HG02678 (cell line): ENCODE measurements at regions not wholly inside any gene's neighbourhood (a gene's known extent, or its start where the extent isn't known, plus 50 kb on each side); places are given as distances from the start of the nearest gene placed in this dataset.
"Not testable (repeated sequence)": the region's sequence is repeated elsewhere in the genome, so short reads cannot be mapped to it uniquely, and the experiment has no call there.

Experiments
- ATAC-seq: cut with Tn5 transposase; IDR thresholded peaks from one replicate; pipeline ENCODE4 v1.9.1; 2021; ENCODE audit warnings: mild to moderate bottlenecking, moderate library complexity; ENCODE audit not compliant: unreplicated experiment

- ATAC-seq = no peak
These were observed 132.3 kb downstream of the RTP5 start for GRCh38 chr2:242001853-242002252.

GRCh38 chr2:242002944-242003343 lies 133.4 kb downstream of the RTP5 start:
- ATAC-seq = no peak

- ATAC-seq = no peak
These were observed 134.8 kb downstream of the RTP5 start for GRCh38 chr2:242004223-242004901.

DNA sequence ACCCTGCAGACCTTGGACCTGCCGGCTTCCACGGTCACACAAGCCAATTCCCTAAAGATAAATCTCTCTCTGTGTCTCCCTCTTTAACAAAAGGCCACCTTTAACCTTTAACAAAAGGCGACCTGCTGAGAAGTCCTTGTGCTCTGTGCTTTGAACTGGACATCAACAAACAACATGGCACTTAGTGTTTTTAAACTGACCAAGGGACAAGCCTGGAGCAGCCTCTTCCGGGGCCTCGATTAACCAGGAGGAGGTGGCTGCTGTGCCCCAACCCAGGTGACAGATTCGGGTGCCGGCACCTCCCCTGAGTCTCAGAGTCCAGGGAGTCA lies 135.3 kb downstream of the RTP5 start:
- ATAC-seq = no peak

DNA sequence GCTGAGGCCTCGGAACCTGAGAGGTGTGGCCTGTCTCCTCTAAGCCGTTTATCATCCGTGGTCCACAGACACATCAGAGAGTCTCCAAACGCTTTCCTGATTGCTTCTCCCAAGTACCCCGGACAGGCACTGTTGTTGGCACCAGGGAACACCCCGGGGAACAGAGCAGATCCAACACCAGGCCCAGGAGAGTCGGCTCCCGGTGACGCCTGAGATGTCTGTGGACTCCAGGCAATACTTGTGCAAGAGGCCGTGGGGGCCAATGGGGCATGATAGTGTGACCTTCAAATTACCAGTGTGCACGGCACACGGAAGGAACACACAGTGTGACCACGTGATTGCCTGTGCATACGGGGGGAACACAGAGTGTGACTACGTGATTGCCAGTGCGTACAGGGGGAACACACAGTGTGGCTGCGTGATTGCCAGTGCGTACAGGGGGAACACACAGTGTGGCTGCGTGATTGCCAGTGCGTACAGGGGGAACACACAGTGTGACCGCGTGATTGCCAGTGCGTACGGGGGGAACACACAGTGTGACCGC lies 136.6 kb downstream of the RTP5 start:
- not testable (repeated sequence) for ATAC-seq

GRCh38 chr2:242008908-242009307 lies 139.4 kb downstream of the RTP5 start:
- ATAC-seq = not testable (repeated sequence)

DNA sequence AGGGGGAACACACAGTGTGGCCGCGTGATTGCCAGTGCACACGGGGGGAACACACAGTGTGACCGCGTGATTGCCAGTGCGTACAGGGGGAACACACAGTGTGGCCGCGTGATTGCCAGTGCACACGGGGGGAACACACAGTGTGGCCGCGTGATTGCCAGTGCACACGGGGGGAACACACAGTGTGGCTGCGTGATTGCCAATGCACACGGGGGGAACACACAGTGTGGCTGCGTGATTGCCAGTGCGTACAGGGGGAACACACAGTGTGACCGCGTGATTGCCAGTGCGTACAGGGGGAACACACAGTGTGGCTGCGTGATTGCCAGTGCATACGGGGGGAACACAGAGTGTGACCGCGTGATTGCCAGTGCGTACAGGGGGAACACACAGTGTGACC lies 140.3 kb downstream of the RTP5 start:
- not testable (repeated sequence) for ATAC-seq

- not testable (repeated sequence) for ATAC-seq
These were observed 141.0 kb downstream of the RTP5 start for GRCh38 chr2:242010252-242011166.

GRCh38 chr2:242011167-242011513 lies 141.6 kb downstream of the RTP5 start:
- no peak for ATAC-seq

DNA sequence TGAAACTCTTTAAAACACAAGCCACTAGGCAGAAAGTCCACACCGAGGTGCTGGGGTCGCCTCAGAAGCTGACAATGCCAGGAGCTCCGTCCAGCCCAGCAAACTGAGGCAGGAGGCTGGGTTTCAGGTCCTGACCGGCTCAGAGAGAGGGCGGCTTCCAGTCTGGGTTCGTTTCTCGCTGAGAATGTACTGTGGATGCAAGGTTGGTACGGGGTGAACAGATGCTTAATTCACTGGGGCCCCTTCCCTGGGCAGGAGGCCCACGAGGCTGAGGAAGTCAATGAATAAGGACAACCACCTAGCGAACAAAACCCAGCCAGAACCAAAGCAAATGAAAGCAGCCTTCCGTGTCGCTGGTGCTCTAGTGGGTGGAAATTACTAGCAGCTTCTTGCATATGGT lies 142.0 kb downstream of the RTP5 start:
- ATAC-seq = no peak

GRCh38 chr2:242011991-242012764 lies 142.6 kb downstream of the RTP5 start:
- ATAC-seq = no peak

- ATAC-seq = no peak
These were observed 143.6 kb downstream of the RTP5 start for GRCh38 chr2:242012956-242013764.

DNA sequence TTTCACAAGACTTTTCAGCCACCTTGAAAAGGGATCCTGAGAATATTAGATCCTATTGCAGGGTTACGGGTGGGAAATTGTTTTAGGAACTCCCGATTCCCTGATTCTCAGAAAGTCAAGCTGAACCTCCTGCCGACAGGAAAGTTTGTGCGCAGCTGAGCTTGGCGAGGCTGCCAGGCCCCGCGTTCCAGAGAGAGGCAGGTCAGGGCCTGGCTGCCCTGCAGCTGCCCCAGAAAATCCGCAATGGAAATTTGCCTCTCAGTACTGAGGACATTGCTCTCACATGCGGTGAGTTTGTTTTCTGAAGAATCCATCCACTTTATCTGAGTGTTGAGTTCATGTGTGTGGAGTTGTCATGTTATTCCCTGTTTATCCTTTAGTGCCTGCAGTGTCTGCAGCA lies 144.2 kb downstream of the RTP5 start:
- ATAC-seq = no peak

- no peak for ATAC-seq
These were observed 145.9 kb downstream of the RTP5 start for GRCh38 chr2:242015108-242016065.

GRCh38 chr2:242017086-242017485 lies 147.6 kb downstream of the RTP5 start:
- no peak for ATAC-seq

GRCh38 chr2:242018416-242018815 lies 148.9 kb downstream of the RTP5 start:
- ATAC-seq = not testable (repeated sequence)

- no peak for ATAC-seq
These were observed 149.8 kb downstream of the RTP5 start for GRCh38 chr2:242019344-242019743.

- no peak for ATAC-seq
These were observed 150.9 kb downstream of the RTP5 start for GRCh38 chr2:242020196-242021004.
